HG03039 (cell line): ENCODE measurements at regions not wholly inside any gene's neighbourhood (a gene's known extent, or its start where the extent isn't known, plus 50 kb on each side); places are given as distances from the start of the nearest gene placed in this dataset.

Source experiments
- ATAC-seq: cut with Tn5 transposase; IDR thresholded peaks from one replicate; pipeline ENCODE4 v1.9.1; 2021; ENCODE audit warnings: mild to moderate bottlenecking, moderate library complexity; ENCODE audit not compliant: unreplicated experiment

GRCh38 chr3:24595796-24596195 lies 101.1 kb upstream of the THRB start:
- no peak for ATAC-seq

GRCh38 chr3:24596626-24597025 lies 102.0 kb upstream of the THRB start:
- ATAC-seq, result no peak

- no peak for ATAC-seq
Measured at GRCh38 chr3:24598695-24599470, 104.2 kb upstream of the THRB start.

- ATAC-seq, result no peak
Measured at GRCh38 chr3:24601066-24601939, 106.7 kb upstream of the THRB start.

GRCh38 chr3:24604215-24604614 lies 109.6 kb upstream of the THRB start:
- no peak for ATAC-seq

GRCh38 chr3:24605511-24606028 lies 110.9 kb upstream of the THRB start:
- no peak for ATAC-seq

GRCh38 chr3:24607281-24607680 lies 112.6 kb upstream of the THRB start:
- ATAC-seq, result no peak

GRCh38 chr3:24608701-24609390 lies 114.2 kb upstream of the THRB start:
- no peak for ATAC-seq

- ATAC-seq, result no peak
Measured at GRCh38 chr3:24614359-24614758, 119.7 kb upstream of the THRB start.

GRCh38 chr3:24615177-24615576 lies 120.5 kb upstream of the THRB start:
- ATAC-seq, result no peak

- ATAC-seq, result no peak
Measured at GRCh38 chr3:24616110-24616829, 121.6 kb upstream of the THRB start.

GRCh38 chr3:24622138-24622537 lies 127.5 kb upstream of the THRB start:
- no peak for ATAC-seq

- ATAC-seq, result no peak
Measured at GRCh38 chr3:24622696-24623225, 128.1 kb upstream of the THRB start.

GRCh38 chr3:24623657-24624056 lies 129.0 kb upstream of the THRB start:
- ATAC-seq, result no peak

- ATAC-seq, result no peak
Measured at GRCh38 chr3:24624938-24625681, 130.5 kb upstream of the THRB start.

GRCh38 chr3:24628523-24629258 lies 134.0 kb upstream of the THRB start:
- ATAC-seq, result no peak

GRCh38 chr3:24631481-24631880 lies 136.8 kb upstream of the THRB start:
- ATAC-seq, result no peak

GRCh38 chr3:24639061-24639460 lies 144.4 kb upstream of the THRB start:
- ATAC-seq, result no peak
